Osteoblast (primary cell): ENCODE measurements at regions not wholly inside any gene's neighbourhood (a gene's known extent, or its start where the extent isn't known, plus 50 kb on each side); places are given as distances from the start of the nearest gene placed in this dataset.

ENCODE experiments used
- DNase-seq: peaks from one replicate; pipeline ENCODE4 v3.0.0; 2011; ENCODE audit warnings: low spot score, mixed read lengths; ENCODE audit not compliant: insufficient read length; ENCODE audit errors: missing footprints
- H2AFZ ChIP-seq: 2 replicates; pipeline ENCODE4 v1.6.0; 2011; ENCODE audit warnings: mild to moderate bottlenecking, low read length
- H3K27ac ChIP-seq: 2 replicates; pipeline ENCODE4 v1.5.1; 2011; ENCODE audit warnings: mild to moderate bottlenecking, low read depth, low read length, moderate library complexity
- H3K27me3 ChIP-seq: 2 replicates; pipeline ENCODE4 v1.6.0; 2012; ENCODE audit warnings: mild to moderate bottlenecking, control low read depth, inconsistent platforms, low read length, moderate library complexity; ENCODE audit not compliant: insufficient read depth
- H3K36me3 ChIP-seq: 2 replicates; pipeline ENCODE4 v1.5.1; 2011; ENCODE audit warnings: mild to moderate bottlenecking, low read length, control low read depth, moderate library complexity; ENCODE audit not compliant: insufficient read depth
- H3K4me1 ChIP-seq: 2 replicates; pipeline ENCODE4 v1.5.1; 2011; ENCODE audit warnings: mild to moderate bottlenecking, low read length, control low read depth, moderate library complexity; ENCODE audit not compliant: insufficient read depth
- H3K4me2 ChIP-seq: 2 replicates; pipeline ENCODE4 v1.6.0; 2011; ENCODE audit warnings: mild to moderate bottlenecking, low read length; ENCODE audit not compliant: insufficient read depth
- H3K4me3 ChIP-seq: fragments of 200-600 bp; sonication (generic); 3 replicates; pipeline ENCODE4 v1.5.1; 2012; ENCODE audit warnings: mild to moderate bottlenecking, low read length, inconsistent platforms; ENCODE audit not compliant: insufficient read depth
- H3K79me2 ChIP-seq: 2 replicates; pipeline ENCODE4 v1.6.0; 2012; ENCODE audit warnings: mild to moderate bottlenecking, low read length, control low read depth, inconsistent platforms; ENCODE audit not compliant: insufficient read depth
- H3K9me3 ChIP-seq: 2 replicates; pipeline ENCODE4 v1.5.1; 2011; ENCODE audit warnings: low read depth, low read length, control low read depth
- H4K20me1 ChIP-seq: 2 replicates; pipeline ENCODE4 v1.6.0; 2012; ENCODE audit warnings: mild to moderate bottlenecking, low read length, control low read depth; ENCODE audit not compliant: insufficient read depth
- CTCF ChIP-seq: IDR thresholded peaks from 2 replicates; pipeline ENCODE4 v1.5.1; 2011; ENCODE audit warnings: mild to moderate bottlenecking, low read depth, low read length, moderate library complexity; ENCODE audit errors: extremely low read depth

GRCh38 chrX:5380426-5380825, 848.2 kb downstream of the NLGN4X start:
- no peak for DNase-seq
- Histone ChIP-seq H2AFZ (no peak overlapping the region), H3K27me3 (no peaks in the 10 kb centered on the region)

GRCh38 chrX:5341902-5342301, 886.8 kb downstream of the NLGN4X start:
- Histone ChIP-seq H3K36me3 (no peaks in the 10 kb centered on the region), H3K79me2 (no peaks in the 10 kb centered on the region), H4K20me1 (no peaks in the 10 kb centered on the region), H3K27me3 (no peaks in the 10 kb centered on the region), H3K4me1 (no peaks in the 10 kb centered on the region), H3K9me3 (no peaks in the 10 kb centered on the region), H2AFZ (no peak overlapping the region), H3K4me3 (no peak overlapping the region), H3K27ac (no peak overlapping the region), H3K4me2 (no peak overlapping the region)
- no peak for DNase-seq
- no peak for TF ChIP-seq CTCF

More at GRCh38 chrX:5380426-5380825, 848.2 kb downstream of the NLGN4X start:
- H4K20me1 ChIP-seq: no peaks in the 10 kb centered on the region
- H3K4me3 ChIP-seq: no peak overlapping the region
- no peaks in the 10 kb centered on the region for H3K9me3 ChIP-seq
- H3K27ac ChIP-seq: no peak overlapping the region
- no peaks in the 10 kb centered on the region for H3K79me2 ChIP-seq
- H3K4me2 ChIP-seq: no peak overlapping the region
- H3K4me1 ChIP-seq: no peaks in the 10 kb centered on the region
- TF ChIP-seq CTCF: no peak
- no peaks in the 10 kb centered on the region for H3K36me3 ChIP-seq

- no peaks in the 10 kb centered on the region for H3K9me3 ChIP-seq
- no peaks in the 10 kb centered on the region for H3K79me2 ChIP-seq
- H3K4me1 ChIP-seq: no peaks in the 10 kb centered on the region
- H3K4me3 ChIP-seq: no peak overlapping the region
- no peaks in the 10 kb centered on the region for H4K20me1 ChIP-seq
- H3K36me3 ChIP-seq: no peaks in the 10 kb centered on the region
- no peak for DNase-seq
- H2AFZ ChIP-seq: no peak overlapping the region
- no peak overlapping the region for H3K27ac ChIP-seq
- H3K4me2 ChIP-seq: no peak overlapping the region
- no peaks in the 10 kb centered on the region for H3K27me3 ChIP-seq
- TF ChIP-seq CTCF: no peak
These were observed 891.5 kb downstream of the NLGN4X start for GRCh38 chrX:5337160-5337559.

GRCh38 chrX:5324546-5324945, 904.1 kb downstream of the NLGN4X start:
- H2AFZ ChIP-seq: no peak overlapping the region
- no peaks in the 10 kb centered on the region for H3K27me3 ChIP-seq
- H3K36me3 ChIP-seq: no peaks in the 10 kb centered on the region
- no peaks in the 10 kb centered on the region for H4K20me1 ChIP-seq
- H3K79me2 ChIP-seq: no peaks in the 10 kb centered on the region
- no peak overlapping the region for H3K4me3 ChIP-seq
- H3K27ac ChIP-seq: no peak overlapping the region
- no peak for DNase-seq
- no peak for TF ChIP-seq CTCF
- peaks cover 2% of the 10 kb centered on the region for H3K9me3 ChIP-seq
- H3K4me2 ChIP-seq: no peak overlapping the region
- H3K4me1 ChIP-seq: no peaks in the 10 kb centered on the region
